GM23248 (cell line): ENCODE measurements at regions not wholly inside any gene's neighbourhood (a gene's known extent, or its start where the extent isn't known, plus 50 kb on each side); places are given as distances from the start of the nearest gene placed in this dataset.
"Not testable (repeated sequence)": the region's sequence is repeated elsewhere in the genome, so short reads cannot be mapped to it uniquely, and the experiment has no call there.

ENCODE experiments used
- DNase-seq: peaks from one replicate; pipeline ENCODE4 v3.0.0-alpha.2; 2015
- H2AFZ ChIP-seq: fragments of 200-600 bp; sonication (generic); 2 replicates; pipeline ENCODE4 v1.6.1; 2016; ENCODE audit warnings: antibody characterized with exemption
- H3F3A ChIP-seq: fragments of 200-600 bp; sonication (generic); 2 replicates; pipeline ENCODE4 v1.6.1; 2016; ENCODE audit warnings: mild to moderate bottlenecking, antibody characterized with exemption, mixed run types; ENCODE audit not compliant: insufficient read depth
- H3K27ac ChIP-seq: fragments of 200-600 bp; sonication (generic); 2 replicates; pipeline ENCODE4 v1.5.1; 2016; ENCODE audit warnings: mild to moderate bottlenecking
- H3K27me3 ChIP-seq: fragments of 200-600 bp; sonication (generic); replicated peaks from 2 replicates; pipeline ENCODE4 v1.6.1; 2016; ENCODE audit warnings: mild to moderate bottlenecking; ENCODE audit not compliant: insufficient read depth
- H3K36me3 ChIP-seq: fragments of 200-600 bp; sonication (generic); 2 replicates; pipeline ENCODE4 v1.6.1; 2016; ENCODE audit warnings: low read depth, mild to moderate bottlenecking
- H3K4me1 ChIP-seq: fragments of 200-600 bp; sonication (generic); 2 replicates; pipeline ENCODE4 v1.6.1; 2016; ENCODE audit warnings: mild to moderate bottlenecking; ENCODE audit not compliant: insufficient read depth
- H3K4me2 ChIP-seq: fragments of 200-600 bp; sonication (generic); one replicate; pipeline ENCODE4 v1.6.1; 2016; ENCODE audit warnings: mild to moderate bottlenecking; ENCODE audit not compliant: unreplicated experiment
- H3K4me3 ChIP-seq: fragments of 200-600 bp; sonication (generic); 2 replicates; pipeline ENCODE4 v1.5.1; 2016; ENCODE audit warnings: mild to moderate bottlenecking
- H3K79me2 ChIP-seq: fragments of 200-600 bp; sonication (generic); 2 replicates; pipeline ENCODE4 v1.6.1; 2016; ENCODE audit warnings: mild to moderate bottlenecking; ENCODE audit not compliant: insufficient read depth
- H3K9ac ChIP-seq: fragments of 200-600 bp; sonication (generic); 2 replicates; pipeline ENCODE4 v1.6.1; 2016; ENCODE audit warnings: mild to moderate bottlenecking
- H3K9me2 ChIP-seq: fragments of 200-600 bp; sonication (generic); 2 replicates; pipeline ENCODE4 v1.6.1; 2016; ENCODE audit warnings: mixed run types, mild to moderate bottlenecking, moderate library complexity; ENCODE audit not compliant: insufficient read depth
- H3K9me3 ChIP-seq: fragments of 200-600 bp; sonication (generic); one replicate; pipeline ENCODE4 v1.6.1; 2017; ENCODE audit warnings: low read depth
- H4K20me1 ChIP-seq: fragments of 200-600 bp; sonication (generic); 2 replicates; pipeline ENCODE4 v1.6.0; 2016; ENCODE audit not compliant: insufficient read depth
- EZH2 ChIP-seq: fragments of 200-600 bp; sonication (generic); IDR thresholded peaks from 2 replicates; pipeline ENCODE4 v1.6.1; 2018; ENCODE audit warnings: antibody characterized with exemption, mild to moderate bottlenecking; ENCODE audit not compliant: insufficient read depth, poor library complexity, severe bottlenecking
- EZH2phosphoT487 ChIP-seq: fragments of 200-600 bp; sonication (generic); IDR thresholded peaks from 2 replicates; pipeline ENCODE4 v1.6.1; 2018; ENCODE audit warnings: antibody characterized with exemption, moderate library complexity, mild to moderate bottlenecking, low read depth; ENCODE audit not compliant: insufficient read depth
- WGBS, 2 experiments: methylation state at CpG; one replicate each; pipeline ENCODE4 v1.1.6; 2015 to 2017; ENCODE audit warnings: low lambda C conversion rate in 2 of 2, low coverage in 1 of 2; ENCODE audit errors: missing lambda C conversion rate in 2 of 2; 5-methylcytosine and 5-hydroxymethylcytosine counted together
- in situ Hi-C: fragments of 300-500 bp; cut with MboI; formaldehyde crosslinking; loops from 2 replicates; pipeline ENCODE4 v1.15.0; 2020

DNA sequence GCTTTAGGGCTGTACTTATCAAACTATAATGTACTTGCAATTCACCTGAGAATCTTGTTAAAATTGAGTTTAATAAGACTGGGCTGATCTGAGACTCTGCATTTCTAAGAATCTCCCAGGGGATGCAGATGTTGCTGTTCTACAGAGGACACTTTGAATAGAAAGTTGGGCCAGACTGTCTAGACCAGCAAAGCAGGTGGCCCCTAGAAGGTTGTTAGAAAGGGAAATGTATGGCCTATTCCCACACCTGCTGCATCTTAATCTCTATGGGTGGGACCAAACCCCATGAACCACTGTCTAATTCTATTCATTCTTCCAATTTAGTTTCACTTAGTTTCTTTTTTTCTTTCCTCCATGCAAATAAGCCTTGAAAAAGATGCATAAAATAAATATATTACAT, 413.2 kb upstream of the TECRL start:
- no peaks in the 10 kb centered on the region for H3K27me3 ChIP-seq
- no peak overlapping the region for H3K27ac ChIP-seq
- H3K4me2 ChIP-seq: no peak overlapping the region
- H2AFZ ChIP-seq: no peak overlapping the region
- H3K9ac ChIP-seq: no peak overlapping the region
- no peaks in the 10 kb centered on the region for H3K9me3 ChIP-seq
- no peaks in the 10 kb centered on the region for H3F3A ChIP-seq
- H3K36me3 ChIP-seq: no peaks in the 10 kb centered on the region
- DNase-seq: no peak
- in situ Hi-C loops: no loop called here
- no peaks in the 10 kb centered on the region for H3K9me2 ChIP-seq
- no peaks in the 10 kb centered on the region for H3K4me1 ChIP-seq
- no peak overlapping the region for H3K4me3 ChIP-seq
- H3K79me2 ChIP-seq: no peaks in the 10 kb centered on the region
- no peaks in the 10 kb centered on the region for H4K20me1 ChIP-seq
- TF ChIP-seq EZH2phosphoT487 (no peak), EZH2 (no peak)

DNA sequence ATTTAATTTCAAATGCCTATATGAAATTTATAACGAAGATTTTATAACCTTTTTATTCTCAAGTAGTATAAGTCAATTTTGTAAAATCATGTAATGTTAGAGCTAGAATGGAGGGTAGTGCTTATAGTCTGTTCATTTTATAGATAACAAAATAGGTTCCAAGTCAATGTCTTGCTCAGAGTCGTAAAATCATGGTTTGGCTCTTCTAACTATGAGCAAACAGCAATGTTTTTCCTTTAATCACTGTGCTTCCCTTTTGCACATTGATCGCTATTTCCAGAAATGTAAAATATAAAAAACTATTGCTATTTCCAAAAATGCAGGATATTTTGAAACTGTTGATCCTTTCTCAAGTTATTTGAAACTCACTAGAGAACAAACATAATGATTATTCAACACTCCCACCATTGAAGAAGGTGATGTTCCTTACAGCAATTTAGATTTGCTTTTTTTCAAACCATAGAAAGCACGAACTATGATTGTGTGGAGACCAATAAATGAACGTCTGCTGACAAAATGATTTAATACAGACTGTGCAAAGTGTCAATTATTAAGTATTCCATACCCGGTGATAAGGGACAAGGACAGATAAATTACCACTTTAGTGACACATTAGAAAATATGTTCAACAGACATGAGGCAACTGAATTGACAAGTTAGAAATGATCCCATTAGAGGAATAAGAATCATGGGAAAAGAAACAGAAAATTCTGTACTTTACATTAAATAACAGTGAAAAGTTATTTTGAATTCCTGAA, 412.1 kb upstream of the TECRL start:
- no peak for DNase-seq
- H4K20me1 ChIP-seq: no peaks in the 10 kb centered on the region
- no peaks in the 10 kb centered on the region for H3K79me2 ChIP-seq
- H3K27ac ChIP-seq: no peak overlapping the region
- H2AFZ ChIP-seq: no peak overlapping the region
- H3K27me3 ChIP-seq: no peaks in the 10 kb centered on the region
- WGBS, 2 experiments: 16 to 24% methylated on average over 6 of the region's 6 CpGs
- no peak overlapping the region for H3K9ac ChIP-seq
- H3K4me1 ChIP-seq: no peaks in the 10 kb centered on the region
- H3K9me3 ChIP-seq: no peaks in the 10 kb centered on the region
- TF ChIP-seq EZH2phosphoT487: no peak
- no peaks in the 10 kb centered on the region for H3F3A ChIP-seq
- no peaks in the 10 kb centered on the region for H3K36me3 ChIP-seq
- H3K4me3 ChIP-seq: no peak overlapping the region
- no peaks in the 10 kb centered on the region for H3K9me2 ChIP-seq
- in situ Hi-C loops: no loop called here
- no peak overlapping the region for H3K4me2 ChIP-seq

DNA sequence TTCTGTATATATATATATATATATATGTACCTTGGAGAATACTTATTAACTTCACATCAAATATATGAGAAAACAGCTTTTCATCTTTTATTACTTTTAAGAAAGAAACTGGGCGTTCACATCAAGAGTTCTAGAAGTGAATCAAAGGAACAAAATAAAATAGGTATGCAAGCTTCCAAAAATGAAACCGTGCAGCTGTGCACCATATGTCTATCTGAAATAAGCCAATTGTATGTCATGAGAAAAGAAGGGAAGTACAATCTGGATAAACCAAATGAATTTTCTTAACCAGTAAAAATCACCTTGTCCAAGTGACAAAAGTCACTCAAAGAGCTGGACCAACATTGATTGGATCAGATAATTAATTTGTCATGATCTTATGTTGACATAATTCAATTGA, 405.4 kb upstream of the TECRL start:
- H3K79me2 ChIP-seq: no peaks in the 10 kb centered on the region
- 1 to 5% methylated on average over 2 of the region's 2 CpGs for WGBS, 2 experiments
- H3K9me3 ChIP-seq: no peaks in the 10 kb centered on the region
- H3K9ac ChIP-seq: no peak overlapping the region
- H3K4me1 ChIP-seq: no peaks in the 10 kb centered on the region
- no peaks in the 10 kb centered on the region for H3F3A ChIP-seq
- no peak overlapping the region for H3K4me3 ChIP-seq
- no peak overlapping the region for H2AFZ ChIP-seq
- TF ChIP-seq EZH2phosphoT487 (no peak), EZH2 (no peak)
- no peak for DNase-seq
- no peak overlapping the region for H3K27ac ChIP-seq
- no peak overlapping the region for H3K4me2 ChIP-seq
- H3K9me2 ChIP-seq: no peaks in the 10 kb centered on the region
- in situ Hi-C loops: no loop called here
- no peaks in the 10 kb centered on the region for H4K20me1 ChIP-seq
- H3K36me3 ChIP-seq: no peaks in the 10 kb centered on the region
- H3K27me3 ChIP-seq: no peaks in the 10 kb centered on the region

DNA sequence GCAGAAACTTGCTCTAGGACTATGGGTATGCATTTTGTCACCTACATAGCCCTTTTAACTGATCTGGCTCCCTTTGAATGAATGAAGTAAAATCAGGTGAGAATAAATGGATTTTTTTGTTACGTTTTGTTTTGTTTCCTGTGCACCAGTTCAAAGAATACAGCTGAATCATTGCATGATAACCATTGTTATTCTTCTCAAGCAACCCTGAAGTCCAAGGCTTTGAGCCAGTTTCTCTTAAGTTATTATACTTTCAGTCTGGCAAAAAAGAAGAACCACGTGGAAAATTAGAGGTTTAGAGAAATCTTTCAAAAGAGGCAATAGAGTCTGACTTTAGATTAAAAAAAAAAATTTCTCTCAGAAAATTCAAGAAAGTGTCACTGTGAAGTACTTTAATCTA, 398.6 kb upstream of the TECRL start:
- no peaks in the 10 kb centered on the region for H3K9me2 ChIP-seq
- in situ Hi-C loops: no loop called here

DNA sequence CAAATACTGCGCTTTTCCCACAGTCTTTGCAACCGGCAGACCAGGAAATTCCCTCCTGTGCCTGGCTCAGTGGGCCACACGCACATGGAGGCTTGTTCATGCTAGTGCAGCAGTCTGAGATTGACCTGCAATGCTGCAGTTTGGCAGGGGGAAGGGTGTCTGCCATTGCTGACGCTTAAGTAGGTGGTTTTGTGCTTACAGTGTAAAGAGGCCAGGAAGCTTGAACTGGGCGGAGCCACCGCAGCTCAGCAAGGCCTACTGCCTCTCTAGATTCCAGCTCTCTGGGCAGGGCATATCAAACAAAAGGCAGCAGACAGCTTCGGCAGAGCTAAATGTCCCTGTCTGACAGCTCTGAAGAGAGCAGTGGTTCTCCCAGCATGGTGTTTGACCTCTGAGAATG, 390.5 kb upstream of the TECRL start:
- WGBS, 2 experiments: 37 to 40% methylated on average over 7 of the region's 7 CpGs

More for the DNA sequence above, 398.6 kb upstream of the TECRL start:
- no peaks in the 10 kb centered on the region for H3K4me1 ChIP-seq
- no peaks in the 10 kb centered on the region for H3K36me3 ChIP-seq
- no peak for TF ChIP-seq EZH2
- TF ChIP-seq EZH2phosphoT487: no peak
- no peak overlapping the region for H3K9ac ChIP-seq
- no peak overlapping the region for H3K4me2 ChIP-seq
- WGBS, 2 experiments: 4 to 9% methylated on average over 2 of the region's 2 CpGs
- H3K27me3 ChIP-seq: no peaks in the 10 kb centered on the region
- no peak overlapping the region for H3K27ac ChIP-seq
- H3K4me3 ChIP-seq: no peak overlapping the region
- no peak for DNase-seq
- H3K79me2 ChIP-seq: no peaks in the 10 kb centered on the region
- H3K9me3 ChIP-seq: no peaks in the 10 kb centered on the region
- H4K20me1 ChIP-seq: no peaks in the 10 kb centered on the region
- H2AFZ ChIP-seq: no peak overlapping the region
- no peaks in the 10 kb centered on the region for H3F3A ChIP-seq

DNA sequence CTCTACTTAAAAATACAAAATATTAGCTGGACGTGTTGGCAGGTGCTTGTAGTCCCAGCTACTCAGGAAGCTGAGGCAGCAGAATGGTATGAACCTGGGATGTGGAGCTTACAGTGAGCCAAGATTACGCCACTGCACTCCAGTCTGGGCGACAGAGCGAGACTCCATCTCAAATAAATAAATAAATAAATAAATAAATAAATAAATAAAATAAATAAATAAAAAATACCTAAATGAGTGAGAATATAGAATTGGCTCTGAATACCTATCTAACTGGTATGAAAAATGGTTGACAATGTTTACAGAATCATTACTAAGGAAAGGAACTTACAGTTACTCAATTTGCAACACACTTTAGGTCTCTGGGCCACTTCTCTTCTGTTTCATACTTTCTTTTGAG, 389.6 kb upstream of the TECRL start:
- H2AFZ ChIP-seq, H3K36me3 ChIP-seq, H3K4me1 ChIP-seq, H4K20me1 ChIP-seq, H3K9me2 ChIP-seq, H3K9me3 ChIP-seq, H3K79me2 ChIP-seq, H3K27ac ChIP-seq, H3K4me2 ChIP-seq, H3K4me3 ChIP-seq, in situ Hi-C loops, DNase-seq, H3K9ac ChIP-seq, H3F3A ChIP-seq, H3K27me3 ChIP-seq: not testable (repeated sequence)
- 50 to 54% methylated on average over 4 of the region's 4 CpGs for WGBS, 2 experiments

More for the DNA sequence above, 390.5 kb upstream of the TECRL start:
- no peak overlapping the region for H3K27ac ChIP-seq
- no peaks in the 10 kb centered on the region for H3F3A ChIP-seq
- no peaks in the 10 kb centered on the region for H4K20me1 ChIP-seq
- H3K9ac ChIP-seq: no peak overlapping the region
- no peak overlapping the region for H3K4me2 ChIP-seq
- in situ Hi-C loops: no loop called here
- TF ChIP-seq EZH2 (no peak), EZH2phosphoT487 (no peak)
- DNase-seq: no peak
- no peaks in the 10 kb centered on the region for H3K4me1 ChIP-seq
- H3K4me3 ChIP-seq: no peak overlapping the region
- no peaks in the 10 kb centered on the region for H3K36me3 ChIP-seq
- H2AFZ ChIP-seq: no peak overlapping the region
- no peaks in the 10 kb centered on the region for H3K27me3 ChIP-seq
- no peaks in the 10 kb centered on the region for H3K79me2 ChIP-seq
- H3K9me3 ChIP-seq: no peaks in the 10 kb centered on the region
- H3K9me2 ChIP-seq: no peaks in the 10 kb centered on the region
